SJCRH30 (cell line): ENCODE measurements at regions not wholly inside any gene's neighbourhood (a gene's known extent, or its start where the extent isn't known, plus 50 kb on each side); places are given as distances from the start of the nearest gene placed in this dataset.
"Not testable (repeated sequence)": the region's sequence is repeated elsewhere in the genome, so short reads cannot be mapped to it uniquely, and the experiment has no call there.

Experiments used
- DNase-seq, 2 experiments: peaks; one replicate each; pipeline ENCODE4 v3.0.0-alpha.2; 2015 to 2020
- H3K27ac ChIP-seq: fragments of 250-450 bp; sonication (Bioruptor Pico); 2 replicates; pipeline ENCODE4 v1.5.1; 2020; ENCODE audit warnings: mild to moderate bottlenecking, moderate library complexity
- H3K27me3 ChIP-seq: fragments of 250-450 bp; sonication (Bioruptor Pico); 2 replicates; pipeline ENCODE4 v1.5.1; 2020; ENCODE audit warnings: mild to moderate bottlenecking, moderate library complexity
- H3K36me3 ChIP-seq: fragments of 250-450 bp; sonication (Bioruptor Pico); 2 replicates; pipeline ENCODE4 v1.5.1; 2020; ENCODE audit warnings: mild to moderate bottlenecking, moderate library complexity
- H3K4me1 ChIP-seq: fragments of 250-450 bp; sonication (Bioruptor Pico); 2 replicates; pipeline ENCODE4 v1.5.1; 2020; ENCODE audit warnings: mild to moderate bottlenecking, moderate library complexity
- H3K4me3 ChIP-seq: fragments of 250-450 bp; sonication (Bioruptor Pico); 2 replicates; pipeline ENCODE4 v1.5.1; 2020; ENCODE audit warnings: mild to moderate bottlenecking, moderate library complexity
- H3K9me3 ChIP-seq: fragments of 250-450 bp; sonication (Bioruptor Pico); replicated peaks from 2 replicates; pipeline ENCODE4 v1.5.1; 2020; ENCODE audit warnings: mild to moderate bottlenecking, moderate library complexity

- not testable (repeated sequence) for H3K36me3 ChIP-seq, H3K9me3 ChIP-seq, H3K4me1 ChIP-seq, H3K4me3 ChIP-seq, H3K27me3 ChIP-seq, DNase-seq, H3K27ac ChIP-seq
Observed at GRCh38 chr6:3528081-3528671, 71.3 kb upstream of the SLC22A23 start.

- no peak for DNase-seq
- H3K27me3 ChIP-seq = no peaks in the 10 kb centered on the region
Observed at GRCh38 chr6:3527651-3527977, 70.8 kb upstream of the SLC22A23 start.

DNA sequence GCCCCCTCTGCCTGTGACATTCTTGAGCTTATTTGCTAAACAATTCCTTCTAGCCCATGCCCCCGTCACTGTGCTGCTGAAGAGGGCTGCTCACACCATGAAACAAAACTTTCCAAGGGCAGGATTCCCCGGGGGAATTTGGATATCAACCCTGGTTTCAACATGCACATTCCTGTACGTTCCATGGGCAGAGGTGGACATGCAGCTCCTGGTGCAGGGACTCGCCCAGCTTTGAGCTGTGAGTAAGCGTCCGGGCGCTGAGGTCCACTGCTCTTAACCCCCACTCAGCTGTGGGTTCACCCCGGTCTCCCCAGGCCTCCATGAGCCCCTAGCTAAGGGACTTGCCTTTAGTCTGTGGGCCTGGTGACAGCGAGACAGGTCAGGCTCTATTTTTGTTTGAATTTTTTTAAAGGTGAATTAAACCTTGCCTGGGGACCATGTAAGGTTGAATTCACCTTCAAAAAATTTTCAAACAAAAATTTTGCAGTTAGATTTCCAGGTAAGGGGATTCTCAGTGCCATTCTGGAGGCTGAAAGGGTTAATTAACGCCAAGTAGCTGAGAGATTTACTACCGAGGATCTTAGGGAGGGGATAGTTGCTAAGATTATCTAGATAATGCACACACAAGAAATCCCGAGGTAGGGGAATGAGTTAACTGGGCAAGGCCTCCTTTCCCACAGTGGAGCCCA lies 70.3 kb upstream of the SLC22A23 start:
- H3K4me1 ChIP-seq = no peaks in the 10 kb centered on the region
- H3K27ac ChIP-seq = no peak overlapping the region
- no peak for DNase-seq
- no peaks in the 10 kb centered on the region for H3K36me3 ChIP-seq
- no peaks in the 10 kb centered on the region for H3K27me3 ChIP-seq
- H3K4me3 ChIP-seq = no peak overlapping the region
- no peaks in the 10 kb centered on the region for H3K9me3 ChIP-seq

More at GRCh38 chr6:3527651-3527977, 70.8 kb upstream of the SLC22A23 start:
- Histone ChIP-seq H3K9me3 (no peaks in the 10 kb centered on the region), H3K4me3 (no peak overlapping the region), H3K27ac (no peak overlapping the region), H3K4me1 (no peaks in the 10 kb centered on the region), H3K36me3 (no peaks in the 10 kb centered on the region)

DNA sequence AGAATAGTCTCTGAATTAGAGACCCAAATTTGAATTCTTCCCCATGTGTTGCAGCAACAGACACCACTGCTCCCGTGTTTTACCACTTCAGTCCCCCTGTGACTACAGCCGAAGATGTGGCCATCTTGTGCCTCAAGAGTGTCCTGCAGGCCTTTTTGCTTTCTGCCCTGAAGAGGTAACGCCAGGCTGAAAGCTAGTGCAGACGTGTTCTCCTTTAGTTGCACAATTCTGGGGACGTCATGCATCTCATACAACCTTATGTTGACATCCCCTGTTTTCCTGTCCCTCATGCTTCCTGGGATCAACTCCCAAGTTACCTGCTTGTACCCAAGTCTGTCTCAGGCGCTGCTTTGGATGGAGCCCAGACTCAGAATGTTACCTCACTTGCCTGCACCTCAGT lies 69.1 kb upstream of the SLC22A23 start:
- H3K27me3 ChIP-seq = no peaks in the 10 kb centered on the region
- no peaks in the 10 kb centered on the region for H3K9me3 ChIP-seq
- H3K4me3 ChIP-seq = no peak overlapping the region
- no peak for DNase-seq
- no peak overlapping the region for H3K27ac ChIP-seq
- H3K4me1 ChIP-seq = no peaks in the 10 kb centered on the region
- H3K36me3 ChIP-seq = no peaks in the 10 kb centered on the region

DNA sequence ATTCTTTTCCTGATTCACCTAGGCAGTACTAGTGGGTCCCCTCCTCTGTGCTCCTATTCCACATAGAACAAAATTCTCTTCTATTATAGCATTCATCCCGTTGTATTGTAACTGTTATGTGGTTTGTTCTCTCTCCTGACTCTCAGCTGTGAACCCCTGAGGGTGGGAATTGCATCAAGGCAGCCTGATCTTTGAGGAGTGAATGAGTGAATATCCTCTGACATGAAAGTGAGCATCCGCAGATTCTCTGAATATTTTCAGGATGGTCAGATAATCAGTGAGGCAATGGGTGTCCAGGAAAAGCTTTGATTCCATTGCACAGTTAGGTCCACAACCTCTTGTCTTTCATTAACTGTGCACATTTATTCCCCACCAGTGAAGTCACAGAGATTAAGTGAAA lies 67.6 kb upstream of the SLC22A23 start:
- DNase-seq = no peak
- H3K36me3 ChIP-seq = no peaks in the 10 kb centered on the region
- H3K9me3 ChIP-seq = no peaks in the 10 kb centered on the region
- H3K4me3 ChIP-seq = no peak overlapping the region
- H3K27me3 ChIP-seq = no peaks in the 10 kb centered on the region
- H3K27ac ChIP-seq = no peak overlapping the region
- no peaks in the 10 kb centered on the region for H3K4me1 ChIP-seq

- peaks cover 3% of the 10 kb centered on the region for H3K4me1 ChIP-seq
- H3K36me3 ChIP-seq = no peaks in the 10 kb centered on the region
- no peak overlapping the region for H3K27ac ChIP-seq
- DNase-seq = no peak
- no peaks in the 10 kb centered on the region for H3K27me3 ChIP-seq
- H3K4me3 ChIP-seq = no peak overlapping the region
- H3K9me3 ChIP-seq = no peaks in the 10 kb centered on the region
Observed at GRCh38 chr6:3523966-3524365, 67.1 kb upstream of the SLC22A23 start.

DNA sequence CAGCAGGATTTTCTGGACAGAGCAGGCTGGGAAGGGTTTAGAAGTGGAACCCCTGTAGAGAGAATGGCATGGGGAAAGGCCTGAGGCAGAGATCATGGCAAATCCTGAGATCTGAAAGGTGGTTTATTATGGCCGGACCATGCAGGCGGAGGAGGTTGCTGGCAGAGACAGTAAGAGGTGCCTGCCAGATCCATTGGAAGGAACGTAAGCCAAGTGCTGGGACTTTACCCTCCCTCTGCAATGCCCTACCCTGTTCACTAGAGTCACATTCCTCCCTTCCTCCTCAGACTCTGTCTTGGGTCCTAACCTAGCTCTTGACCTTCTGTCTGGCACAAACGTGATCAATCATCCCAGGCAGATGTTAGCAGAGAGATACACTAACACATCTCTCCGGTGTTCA lies 66.4 kb upstream of the SLC22A23 start:
- no peaks in the 10 kb centered on the region for H3K27me3 ChIP-seq
- H3K36me3 ChIP-seq = no peaks in the 10 kb centered on the region
- no peak for DNase-seq
- no peaks in the 10 kb centered on the region for H3K9me3 ChIP-seq
- peaks cover 9% of the 10 kb centered on the region for H3K4me1 ChIP-seq
- H3K4me3 ChIP-seq = no peak overlapping the region
- H3K27ac ChIP-seq = no peak overlapping the region

DNA sequence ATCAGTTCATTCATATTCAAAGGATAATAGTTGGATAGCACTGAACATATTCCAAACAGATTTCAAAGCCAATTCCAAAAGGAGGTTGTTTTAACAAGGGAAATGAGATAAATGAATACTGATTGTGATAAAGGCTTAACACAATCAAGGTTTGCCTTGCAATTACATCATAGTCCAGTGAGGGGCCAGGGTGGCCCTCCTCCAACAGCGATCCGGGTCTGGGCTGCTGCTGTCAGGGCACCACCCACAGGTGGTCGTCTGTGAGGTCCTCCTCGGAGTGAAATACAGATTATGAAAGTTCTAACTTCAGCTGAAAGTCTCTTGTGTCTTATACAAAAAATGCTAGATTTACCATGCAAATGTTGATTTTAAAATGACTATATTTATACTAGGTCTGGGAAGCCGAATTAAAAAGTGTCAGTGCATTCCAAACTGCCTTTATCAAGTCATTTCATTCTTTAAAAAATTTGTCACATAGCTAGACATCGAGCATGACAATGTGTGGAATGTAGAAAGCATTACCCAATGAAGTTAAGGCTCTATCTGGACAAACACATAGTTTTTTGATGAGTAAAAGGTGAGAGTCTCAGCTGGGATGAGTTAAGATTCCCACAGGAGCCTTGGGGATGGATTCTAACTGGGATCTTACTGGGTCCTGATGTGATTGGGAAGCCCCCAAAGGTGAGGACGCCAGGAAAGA lies 65.9 kb upstream of the SLC22A23 start:
- no peak overlapping the region for H3K27ac ChIP-seq
- no peaks in the 10 kb centered on the region for H3K27me3 ChIP-seq
- H3K4me3 ChIP-seq = no peak overlapping the region
- H3K9me3 ChIP-seq = no peaks in the 10 kb centered on the region
- no peak for DNase-seq
- no peaks in the 10 kb centered on the region for H3K36me3 ChIP-seq
- H3K4me1 ChIP-seq = peaks cover 13% of the 10 kb centered on the region

- Histone ChIP-seq H3K36me3 (no peaks in the 10 kb centered on the region), H3K27ac (no peak overlapping the region), H3K4me1 (peaks cover 14% of the 10 kb centered on the region), H3K9me3 (no peaks in the 10 kb centered on the region), H3K4me3 (no peak overlapping the region), H3K27me3 (no peaks in the 10 kb centered on the region)
- no peak for DNase-seq
Observed at GRCh38 chr6:3520281-3521230, 63.7 kb upstream of the SLC22A23 start.

DNA sequence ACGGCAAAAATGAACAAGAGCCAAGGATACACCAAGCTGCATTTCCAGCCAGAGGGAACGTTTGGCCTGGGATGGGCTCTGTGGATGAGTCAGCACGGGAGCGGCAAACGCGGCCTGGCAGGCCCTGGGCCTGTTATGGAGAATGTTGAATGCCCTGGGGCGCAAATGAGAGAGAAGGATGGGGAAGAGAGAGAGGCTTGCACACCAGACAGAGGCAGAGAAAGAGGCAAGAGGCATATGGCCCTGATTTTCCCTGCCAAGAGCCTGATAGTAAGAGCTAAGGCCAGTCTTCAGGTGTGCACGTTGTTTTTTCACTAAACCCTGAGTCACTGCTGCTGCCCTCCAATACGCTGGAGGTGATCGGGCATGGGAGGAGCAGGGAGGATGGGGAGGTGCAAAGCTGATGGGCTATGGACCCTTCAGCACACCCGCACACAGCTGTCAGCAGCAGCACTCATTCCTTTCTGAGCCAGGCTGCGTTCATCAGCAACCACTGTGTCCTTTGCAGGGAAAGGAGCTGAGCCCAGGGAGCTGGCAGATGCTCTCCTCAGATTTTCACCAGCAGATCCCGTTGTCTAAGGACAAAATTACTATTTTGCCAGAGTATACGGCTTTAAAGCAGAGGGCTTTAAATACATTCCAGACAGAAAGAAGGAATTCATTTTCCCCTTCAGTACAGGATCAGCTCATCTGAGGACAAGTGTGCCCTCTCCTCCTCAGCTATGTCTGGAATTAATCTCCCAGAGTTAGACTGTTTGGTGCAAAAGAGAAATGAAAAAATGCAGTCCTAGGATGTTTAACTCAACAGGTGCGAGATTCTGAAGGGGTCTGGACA lies 61.7 kb upstream of the SLC22A23 start:
- Histone ChIP-seq H3K4me1 (peaks cover 14% of the 10 kb centered on the region), H3K27me3 (no peaks in the 10 kb centered on the region), H3K9me3 (no peaks in the 10 kb centered on the region), H3K27ac (no peak overlapping the region), H3K36me3 (no peaks in the 10 kb centered on the region), H3K4me3 (no peak overlapping the region)
- DNase-seq = peak; percentile 53 to 64

- H3K27me3 ChIP-seq = no peaks in the 10 kb centered on the region
- no peaks in the 10 kb centered on the region for H3K9me3 ChIP-seq
- H3K4me3 ChIP-seq = no peak overlapping the region
- H3K27ac ChIP-seq = no peak overlapping the region
- H3K4me1 ChIP-seq = peaks cover 14% of the 10 kb centered on the region
- peak in 1 of 2 experiments; percentile 2 for DNase-seq
- no peaks in the 10 kb centered on the region for H3K36me3 ChIP-seq
Observed at GRCh38 chr6:3517350-3517749, 60.5 kb upstream of the SLC22A23 start.

GRCh38 chr6:3516092-3516491 lies 59.2 kb upstream of the SLC22A23 start:
- no peak for DNase-seq
- no peak overlapping the region for H3K27ac ChIP-seq

GRCh38 chr6:3515669-3516068 lies 58.8 kb upstream of the SLC22A23 start:
- Histone ChIP-seq H3K4me1 (peaks cover 14% of the 10 kb centered on the region), H3K27me3 (no peaks in the 10 kb centered on the region), H3K27ac (no peak overlapping the region), H3K4me3 (no peak overlapping the region), H3K36me3 (no peaks in the 10 kb centered on the region), H3K9me3 (no peaks in the 10 kb centered on the region)
- DNase-seq = no peak

More at GRCh38 chr6:3516092-3516491, 59.2 kb upstream of the SLC22A23 start:
- H3K36me3 ChIP-seq = no peaks in the 10 kb centered on the region
- H3K9me3 ChIP-seq = no peaks in the 10 kb centered on the region
- peaks cover 14% of the 10 kb centered on the region for H3K4me1 ChIP-seq
- H3K4me3 ChIP-seq = no peak overlapping the region
- H3K27me3 ChIP-seq = no peaks in the 10 kb centered on the region

GRCh38 chr6:3513416-3513815 lies 56.6 kb upstream of the SLC22A23 start:
- Histone ChIP-seq H3K4me1 (peaks cover 6% of the 10 kb centered on the region; the same call in 1 of the 2 replicates), H3K9me3 (no peaks in the 10 kb centered on the region), H3K4me3 (no peak overlapping the region)

More at GRCh38 chr6:3513416-3513815, 56.6 kb upstream of the SLC22A23 start:
- Histone ChIP-seq H3K27me3 (no peaks in the 10 kb centered on the region), H3K36me3 (no peaks in the 10 kb centered on the region), H3K27ac (no peak overlapping the region)
- DNase-seq = no peak
